GM21367 (cell line): ENCODE measurements at regions not wholly inside any gene's neighbourhood (a gene's known extent, or its start where the extent isn't known, plus 50 kb on each side); places are given as distances from the start of the nearest gene placed in this dataset.
A peak's percentile ranks its signal among the peaks of the same experiment; 100 is the strongest.
"Not testable (repeated sequence)": the region's sequence is repeated elsewhere in the genome, so short reads cannot be mapped to it uniquely, and the experiment has no call there.

ENCODE experiments used
- ATAC-seq: cut with Tn5 transposase; IDR thresholded peaks from one replicate; pipeline ENCODE4 v1.9.1; 2021; ENCODE audit not compliant: unreplicated experiment

- ATAC-seq, result no peak
Measured at GRCh38 chr3:153785901-153786300, 335.3 kb upstream of the ARHGEF26 start.

- ATAC-seq, result no peak
Measured at GRCh38 chr3:153789380-153789779, 331.8 kb upstream of the ARHGEF26 start.

GRCh38 chr3:153797056-153797455, 324.1 kb upstream of the ARHGEF26 start:
- not testable (repeated sequence) for ATAC-seq

DNA sequence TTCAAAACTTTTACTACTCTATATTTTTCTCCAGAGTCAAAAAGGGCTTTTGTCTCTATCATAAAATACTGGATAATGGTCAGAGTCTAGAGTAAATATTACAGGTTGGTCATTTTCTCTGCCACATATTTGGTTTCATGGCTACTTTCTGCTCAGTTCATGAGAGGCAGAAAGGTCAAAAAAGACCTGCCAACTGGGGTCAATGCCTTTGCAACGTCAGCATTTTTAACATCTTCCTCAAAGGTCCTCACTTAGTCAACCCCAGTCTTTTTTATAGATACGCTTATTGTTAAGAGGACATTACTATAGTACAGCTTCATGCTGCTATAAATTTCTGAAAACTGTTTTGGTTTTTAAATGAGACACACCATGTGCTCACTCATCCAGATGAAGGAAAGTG, 312.1 kb upstream of the ARHGEF26 start:
- ATAC-seq, result no peak

GRCh38 chr3:153818338-153818737, 302.9 kb upstream of the ARHGEF26 start:
- no peak for ATAC-seq

DNA sequence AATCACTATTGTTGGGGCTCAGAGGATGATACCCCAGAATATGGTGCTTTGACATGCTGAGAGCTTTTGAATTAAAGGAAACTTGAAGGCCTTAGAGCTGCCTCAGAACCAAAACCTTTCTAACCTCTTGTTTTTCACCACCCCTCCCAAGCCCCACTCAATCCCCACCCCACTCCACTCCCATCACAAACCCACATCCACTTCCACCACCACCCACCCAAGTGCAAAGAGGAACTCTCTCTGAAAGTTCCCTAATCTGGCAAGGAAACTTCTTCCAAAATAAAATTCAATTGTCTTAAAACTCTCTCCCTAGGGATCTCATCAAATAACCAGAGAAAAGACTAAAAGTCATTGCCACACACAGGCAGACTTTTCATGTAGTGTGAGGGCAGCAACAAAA, 301.2 kb upstream of the ARHGEF26 start:
- no peak for ATAC-seq

DNA sequence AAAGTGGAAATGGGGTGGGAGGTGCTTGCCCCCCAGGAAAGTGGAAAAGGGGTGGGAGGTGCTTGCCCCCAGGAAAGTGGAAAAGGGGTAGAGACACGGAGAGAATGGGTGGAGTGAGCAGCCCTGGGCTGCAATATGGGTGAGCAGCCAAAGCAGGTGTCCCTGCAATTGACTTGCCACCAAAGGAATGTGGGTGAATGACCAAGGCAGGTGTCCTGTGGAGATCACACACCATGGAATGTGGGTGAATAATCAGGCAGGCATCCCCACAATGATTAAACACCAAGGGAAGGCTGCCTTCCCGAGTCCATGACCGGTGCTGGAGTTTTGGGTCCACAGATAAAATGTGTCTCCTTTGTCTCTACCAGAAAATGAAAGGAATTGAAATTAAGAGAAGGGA, 292.8 kb upstream of the ARHGEF26 start:
- ATAC-seq, result not testable (repeated sequence)

- ATAC-seq, result no peak
Measured at GRCh38 chr3:153829606-153830170, 291.5 kb upstream of the ARHGEF26 start.

DNA sequence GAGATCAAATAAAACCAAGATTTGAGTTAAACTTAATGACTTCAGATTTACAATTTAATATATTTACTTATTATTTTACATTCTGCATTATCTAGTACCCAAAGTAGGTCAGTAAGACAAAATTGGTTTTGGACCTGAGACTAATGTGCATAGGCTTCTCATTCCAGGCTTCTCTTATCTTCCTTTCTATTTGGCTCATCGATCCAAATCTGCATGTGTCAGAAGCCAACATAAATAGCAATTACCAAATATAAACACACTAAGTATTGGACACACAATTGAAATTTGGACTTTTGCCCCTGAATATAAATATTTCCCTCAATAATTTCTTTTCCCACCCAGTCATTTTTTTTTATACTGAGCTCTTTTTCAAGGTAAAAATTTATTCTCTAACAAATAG, 290.6 kb upstream of the ARHGEF26 start:
- no peak for ATAC-seq

DNA sequence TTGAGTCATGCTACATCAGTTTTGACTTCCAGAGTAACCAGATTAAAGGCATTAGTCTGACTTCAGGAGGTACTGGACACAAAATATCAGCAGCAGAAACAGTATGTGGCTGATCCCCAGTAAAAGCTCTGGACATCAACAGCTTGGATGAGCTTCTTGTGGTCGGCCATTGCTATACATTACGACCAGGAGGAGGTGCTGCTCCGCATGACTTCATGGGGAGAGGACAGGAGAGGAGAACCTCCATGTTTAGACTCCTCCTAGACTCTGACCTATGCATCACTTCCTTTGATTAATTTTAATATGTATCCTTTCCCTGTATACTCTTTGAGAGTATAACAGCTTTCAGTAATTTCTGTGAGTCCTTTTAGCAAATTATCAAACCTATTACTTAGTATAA, 285.6 kb upstream of the ARHGEF26 start:
- peak; percentile 51 for ATAC-seq

DNA sequence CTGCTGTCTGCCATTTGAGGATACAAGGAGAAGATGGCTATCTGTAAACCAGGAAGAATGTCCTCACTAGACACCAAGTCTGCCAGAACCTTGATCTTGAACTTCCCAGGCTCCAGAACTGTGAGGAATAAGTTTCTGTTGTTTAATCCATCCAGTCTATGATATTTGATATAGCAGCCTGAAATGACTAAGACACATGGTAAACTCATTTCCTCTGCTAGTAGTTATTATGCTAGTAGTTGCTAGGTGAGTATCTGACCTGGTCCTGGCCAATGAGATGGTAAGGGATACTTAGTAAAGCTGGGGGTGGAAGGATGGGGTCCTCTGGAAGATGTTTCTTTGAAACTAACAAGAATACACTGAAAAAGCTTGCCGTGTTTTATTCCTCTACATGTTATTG, 280.7 kb upstream of the ARHGEF26 start:
- no peak for ATAC-seq

- no peak for ATAC-seq
Measured at GRCh38 chr3:153843994-153844393, 277.2 kb upstream of the ARHGEF26 start.

GRCh38 chr3:153845311-153845710, 275.9 kb upstream of the ARHGEF26 start:
- ATAC-seq, result no peak

GRCh38 chr3:153848702-153849101, 272.5 kb upstream of the ARHGEF26 start:
- ATAC-seq, result no peak

- ATAC-seq, result no peak
Measured at GRCh38 chr3:153852355-153852754, 268.8 kb upstream of the ARHGEF26 start.

DNA sequence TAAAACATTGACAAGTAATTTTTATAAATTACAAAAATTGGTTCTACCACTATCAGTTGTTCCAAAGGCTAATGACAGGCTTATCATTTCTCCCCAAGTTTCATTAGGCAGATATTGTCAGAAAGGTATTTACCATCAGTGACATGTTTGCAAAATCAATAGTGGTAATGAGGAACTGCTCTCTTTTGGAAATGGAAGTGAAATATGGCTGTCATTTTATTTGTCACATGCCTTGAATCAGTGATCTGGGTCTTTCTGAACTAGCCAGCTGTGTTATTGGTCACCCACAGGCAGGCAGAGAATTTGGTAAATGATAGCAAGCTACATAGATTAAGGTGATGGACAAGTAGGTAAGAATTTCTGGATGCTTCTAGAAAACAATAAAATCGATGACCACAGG, 268.0 kb upstream of the ARHGEF26 start:
- no peak for ATAC-seq

- ATAC-seq, result no peak
Measured at GRCh38 chr3:153855772-153856171, 265.4 kb upstream of the ARHGEF26 start.

- ATAC-seq, result no peak
Measured at GRCh38 chr3:153856932-153857331, 264.3 kb upstream of the ARHGEF26 start.

- ATAC-seq, result no peak
Measured at GRCh38 chr3:153864793-153865192, 256.4 kb upstream of the ARHGEF26 start.

- no peak for ATAC-seq
Measured at GRCh38 chr3:153866901-153867300, 254.3 kb upstream of the ARHGEF26 start.

- not testable (repeated sequence) for ATAC-seq
Measured at GRCh38 chr3:153874348-153874747, 246.8 kb upstream of the ARHGEF26 start.

- ATAC-seq, result no peak
Measured at GRCh38 chr3:153880493-153880892, 240.7 kb upstream of the ARHGEF26 start.

DNA sequence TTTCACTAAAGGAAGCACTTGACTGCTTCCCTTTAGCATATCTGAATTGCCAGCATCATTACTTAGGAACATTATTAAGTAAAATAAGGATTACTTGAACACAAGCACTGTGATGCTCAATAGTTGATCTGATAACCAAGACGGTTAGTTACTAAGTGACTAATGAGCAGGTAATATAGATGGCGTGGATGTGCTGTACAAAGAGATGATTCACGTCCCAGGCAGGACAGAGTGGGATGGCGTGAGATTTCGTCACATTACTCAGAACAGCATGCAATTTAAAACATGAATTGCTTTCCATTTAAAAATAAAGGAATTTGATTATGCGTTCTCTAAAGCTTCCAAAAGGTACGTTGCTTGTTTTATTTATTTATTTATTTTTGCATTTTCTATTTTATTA, 240.0 kb upstream of the ARHGEF26 start:
- ATAC-seq, result no peak

DNA sequence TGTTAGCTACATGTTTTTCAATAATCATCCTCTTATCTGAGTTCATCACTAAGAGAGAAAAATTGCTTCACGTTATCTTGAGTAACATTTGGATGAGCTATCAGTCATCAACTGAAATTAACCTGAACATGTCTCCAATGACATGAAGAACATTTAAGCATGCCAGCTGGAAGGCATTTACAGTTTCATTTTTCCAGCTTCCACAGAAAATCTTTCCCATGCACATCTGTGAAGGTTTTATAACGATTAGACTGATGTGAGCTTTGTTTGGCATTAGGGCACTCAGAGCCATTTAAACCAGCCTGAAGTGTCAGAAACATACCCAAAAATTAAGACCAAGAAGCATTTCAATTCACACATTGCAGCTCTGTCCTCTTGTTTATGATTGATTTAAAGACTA, 235.8 kb upstream of the ARHGEF26 start:
- no peak for ATAC-seq
